Prostate gland (tissue), 2 donors: ENCODE measurements at regions not wholly inside any gene's neighbourhood (a gene's known extent, or its start where the extent isn't known, plus 50 kb on each side); places are given as distances from the start of the nearest gene placed in this dataset.

Source experiments
- DNase-seq: peaks from one replicate; pipeline ENCODE4 v3.0.0-alpha.2; 2019; ENCODE audit warnings: low spot score
- H3K27ac ChIP-seq, 2 donors: fragments of 200-600 bp; sonication (generic); 2 replicates each; pipeline ENCODE4 v1.5.1; 2017 to 2019
- H3K27me3 ChIP-seq: fragments of 200-600 bp; sonication (generic); replicated peaks from 2 replicates; pipeline ENCODE4 v1.5.1; 2019; ENCODE audit not compliant: insufficient read depth
- H3K36me3 ChIP-seq, 2 donors: fragments of 200-600 bp; sonication (generic); 1 replicate in 1 of 2; 2 replicates in 1 of 2; pipeline versions ENCODE4 v1.5.1 to v1.8.1; 2017 to 2019
- H3K4me1 ChIP-seq: fragments of 200-600 bp; sonication (generic); replicated peaks from 2 replicates; pipeline ENCODE4 v1.5.1; 2019
- H3K4me3 ChIP-seq, 2 donors: fragments of 200-600 bp; sonication (generic); 2 replicates each; pipeline ENCODE4 v1.5.1; 2017 to 2019
- H3K9me3 ChIP-seq: fragments of 200-600 bp; sonication (generic); 2 replicates; pipeline ENCODE4 v1.5.1; 2017
- CTCF ChIP-seq, 4 experiments: fragments of 200-600 bp in 2 of 4; fragments of 450-650 bp in 2 of 4; sonication (generic) in 2 of 4; IDR thresholded peaks; 1 replicate in 3 of 4; 2 replicates in 1 of 4; pipeline ENCODE4 v1.5.1; 2016 to 2019; ENCODE audit warnings: antibody characterized with exemption in 4 of 4, mild to moderate bottlenecking in 2 of 4, moderate library complexity in 2 of 4
- POLR2A ChIP-seq: fragments of 450-650 bp; IDR thresholded peaks from one replicate; pipeline ENCODE4 v1.6.1; 2016; ENCODE audit warnings: antibody characterized with exemption, mild to moderate bottlenecking
- POLR2AphosphoS5 ChIP-seq: sonication (generic); formaldehyde crosslinking; IDR thresholded peaks from one replicate; pipeline ENCODE4 v1.6.1; 2017; ENCODE audit warnings: antibody characterized with exemption
- WGBS: methylation state at CpG from one replicate; pipeline ENCODE4 v1.1.5; 2018; 5-methylcytosine and 5-hydroxymethylcytosine counted together
- intact Hi-C: fragments of 100-400 bp; cut with DNase I; formaldehyde crosslinking; loops from one replicate; pipeline ENCODE4 v1.14.2; 2022

- no peaks in the 10 kb centered on the region for H3K4me1 ChIP-seq
- TF ChIP-seq CTCF (IDR thresholded peaks at IDR 0.05), result no peak
- no peak for TF ChIP-seq POLR2A
- no peak for TF ChIP-seq POLR2AphosphoS5
- no peak for DNase-seq
- WGBS, result 93% methylated on average over 2 of the region's 2 CpGs
- no peak overlapping the region for H3K27ac ChIP-seq
- H3K4me3 ChIP-seq, result no peak overlapping the region
- no peaks in the 10 kb centered on the region for H3K36me3 ChIP-seq
- intact Hi-C loops, result no loop called here
- no peaks in the 10 kb centered on the region for H3K27me3 ChIP-seq
- no peaks in the 10 kb centered on the region for H3K9me3 ChIP-seq
Measured at GRCh38 chr3:116618930-116619329, 90.6 kb upstream of the TUSC7 start.

- DNase-seq, result no peak
- Histone ChIP-seq H3K9me3 (no peaks in the 10 kb centered on the region), H3K36me3 (no peaks in the 10 kb centered on the region), H3K4me1 (no peaks in the 10 kb centered on the region), H3K27me3 (no peaks in the 10 kb centered on the region), H3K27ac (no peak overlapping the region), H3K4me3 (no peak overlapping the region)
- intact Hi-C loops, result no loop called here
- TF ChIP-seq POLR2A (no peak), POLR2AphosphoS5 (no peak), CTCF (IDR thresholded peaks at IDR 0.05) (no peak)
- WGBS, result 53% methylated on average over 4 of the region's 4 CpGs
Measured at GRCh38 chr3:116630494-116630893, 79.1 kb upstream of the TUSC7 start.

GRCh38 chr3:116639641-116640040 is 69.9 kb upstream of the TUSC7 start:
- Histone ChIP-seq H3K4me1 (no peaks in the 10 kb centered on the region), H3K27me3 (no peaks in the 10 kb centered on the region), H3K4me3 (no peak overlapping the region), H3K9me3 (no peaks in the 10 kb centered on the region), H3K36me3 (no peaks in the 10 kb centered on the region), H3K27ac (no peak overlapping the region)
- intact Hi-C loops, result no loop called here
- 74% methylated on average over 2 of the region's 2 CpGs for WGBS
- no peak for TF ChIP-seq POLR2AphosphoS5
- TF ChIP-seq POLR2A, result no peak
- TF ChIP-seq CTCF (IDR thresholded peaks at IDR 0.05), result no peak
- DNase-seq, result no peak

- TF ChIP-seq POLR2A, result no peak
- TF ChIP-seq CTCF (IDR thresholded peaks at IDR 0.05), result no peak
- no peak for TF ChIP-seq POLR2AphosphoS5
- no peaks in the 10 kb centered on the region for H3K4me1 ChIP-seq
- H3K4me3 ChIP-seq, result no peak overlapping the region
- DNase-seq, result no peak
- H3K27ac ChIP-seq, result no peak overlapping the region
- no peaks in the 10 kb centered on the region for H3K9me3 ChIP-seq
- intact Hi-C loops, result no loop called here
- H3K27me3 ChIP-seq, result no peaks in the 10 kb centered on the region
- WGBS, result 75% methylated on average over 3 of the region's 3 CpGs
- no peaks in the 10 kb centered on the region for H3K36me3 ChIP-seq
Measured at GRCh38 chr3:116640109-116640508, 69.5 kb upstream of the TUSC7 start.

GRCh38 chr3:116643001-116643400 is 66.6 kb upstream of the TUSC7 start:
- intact Hi-C loops, result no loop called here
- Histone ChIP-seq H3K4me1 (no peaks in the 10 kb centered on the region), H3K27ac (no peak overlapping the region), H3K9me3 (no peaks in the 10 kb centered on the region), H3K27me3 (no peaks in the 10 kb centered on the region), H3K4me3 (no peak overlapping the region), H3K36me3 (no peaks in the 10 kb centered on the region)
- no peak for TF ChIP-seq POLR2AphosphoS5
- no peak for TF ChIP-seq CTCF (IDR thresholded peaks at IDR 0.05)
- TF ChIP-seq POLR2A, result no peak
- DNase-seq, result no peak
